ENCODE measurements at regions not wholly inside any gene's neighbourhood (a gene's known extent, or its start where the extent isn't known, plus 50 kb on each side); places are given as distances from the start of the nearest gene placed in this dataset.
A peak's percentile ranks its signal among the peaks of the same experiment; 100 is the strongest.

- DNase-seq (ENCODE audit: low spot score) (peak; percentile 35), FAIRE-seq (no peak)
Measured at GRCh38 chr12:77133566-77133965, 68.2 kb upstream of the E2F7 start.

- no peak for DNase-seq (ENCODE audit: low spot score)
Measured at GRCh38 chr12:77131977-77132490, 66.7 kb upstream of the E2F7 start.

GRCh38 chr12:77130193-77130592 lies 64.8 kb upstream of the E2F7 start:
- DNase-seq (ENCODE audit: low spot score), result no peak
- no peak for FAIRE-seq

More at GRCh38 chr12:77131977-77132490, 66.7 kb upstream of the E2F7 start:
- no peak for FAIRE-seq

- no peak for DNase-seq (ENCODE audit: low spot score)
- no peak for FAIRE-seq
Measured at GRCh38 chr12:77124767-77125166, 59.4 kb upstream of the E2F7 start.

- FAIRE-seq (no peak), DNase-seq (ENCODE audit: low spot score) (no peak)
Measured at GRCh38 chr12:77122661-77123060, 57.3 kb upstream of the E2F7 start.

- FAIRE-seq, result no peak
- peak; percentile 37 for DNase-seq (ENCODE audit: low spot score)
Measured at GRCh38 chr12:77122236-77122635, 56.9 kb upstream of the E2F7 start.

GRCh38 chr12:77120156-77121085 lies 55.1 kb upstream of the E2F7 start:
- no peak for DNase-seq (ENCODE audit: low spot score)

GRCh38 chr12:77118696-77119095 lies 53.3 kb upstream of the E2F7 start:
- DNase-seq (ENCODE audit: low spot score) (no peak), FAIRE-seq (no peak)

More at GRCh38 chr12:77120156-77121085, 55.1 kb upstream of the E2F7 start:
- no peak for FAIRE-seq

GRCh38 chr12:77116277-77116676 lies 50.9 kb upstream of the E2F7 start:
- DNase-seq (ENCODE audit: low spot score) (no peak), FAIRE-seq (no peak)

- DNase-seq (ENCODE audit: low spot score), result no peak
- FAIRE-seq, result no peak
Measured at GRCh38 chr12:77115471-77115870, 50.1 kb upstream of the E2F7 start.
